SJCRH30 (cell line): ENCODE measurements at regions not wholly inside any gene's neighbourhood (a gene's known extent, or its start where the extent isn't known, plus 50 kb on each side); places are given as distances from the start of the nearest gene placed in this dataset.
"Not testable (repeated sequence)": the region's sequence is repeated elsewhere in the genome, so short reads cannot be mapped to it uniquely, and the experiment has no call there.

Experiments
- DNase-seq, 2 experiments: peaks; one replicate each; pipeline ENCODE4 v3.0.0-alpha.2; 2015 to 2020
- H3K27ac ChIP-seq: fragments of 250-450 bp; sonication (Bioruptor Pico); 2 replicates; pipeline ENCODE4 v1.5.1; 2020; ENCODE audit warnings: mild to moderate bottlenecking, moderate library complexity
- H3K27me3 ChIP-seq: fragments of 250-450 bp; sonication (Bioruptor Pico); 2 replicates; pipeline ENCODE4 v1.5.1; 2020; ENCODE audit warnings: mild to moderate bottlenecking, moderate library complexity
- H3K36me3 ChIP-seq: fragments of 250-450 bp; sonication (Bioruptor Pico); 2 replicates; pipeline ENCODE4 v1.5.1; 2020; ENCODE audit warnings: mild to moderate bottlenecking, moderate library complexity
- H3K4me1 ChIP-seq: fragments of 250-450 bp; sonication (Bioruptor Pico); 2 replicates; pipeline ENCODE4 v1.5.1; 2020; ENCODE audit warnings: mild to moderate bottlenecking, moderate library complexity
- H3K4me3 ChIP-seq: fragments of 250-450 bp; sonication (Bioruptor Pico); 2 replicates; pipeline ENCODE4 v1.5.1; 2020; ENCODE audit warnings: mild to moderate bottlenecking, moderate library complexity
- H3K9me3 ChIP-seq: fragments of 250-450 bp; sonication (Bioruptor Pico); replicated peaks from 2 replicates; pipeline ENCODE4 v1.5.1; 2020; ENCODE audit warnings: mild to moderate bottlenecking, moderate library complexity

- not testable (repeated sequence) for H3K9me3 ChIP-seq, H3K27me3 ChIP-seq, H3K36me3 ChIP-seq, H3K27ac ChIP-seq, H3K4me1 ChIP-seq, DNase-seq, H3K4me3 ChIP-seq
Measured at GRCh38 chr7:9726811-9727210, 1246.9 kb upstream of the PHF14 start.

DNA sequence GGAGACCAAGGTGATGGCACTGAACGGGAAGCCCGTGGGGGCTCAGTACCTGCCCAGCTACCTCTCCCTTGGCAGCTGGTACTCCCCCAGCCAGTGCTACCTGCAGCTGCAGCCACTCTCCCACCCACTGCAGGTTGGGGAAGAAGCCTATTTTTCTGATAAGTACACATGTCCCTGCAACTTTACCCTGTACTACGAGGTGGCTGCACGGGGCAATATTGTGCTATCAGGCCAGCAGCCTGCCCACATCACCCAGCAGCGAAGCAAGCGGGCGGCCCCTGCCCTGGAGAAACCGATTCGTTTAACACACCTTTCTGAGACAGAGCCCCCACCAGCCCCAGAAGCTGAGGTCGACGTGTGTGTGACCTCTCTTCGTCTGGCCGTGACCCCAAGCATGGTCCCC, 1246.2 kb upstream of the PHF14 start:
- H3K36me3 ChIP-seq, H3K4me3 ChIP-seq, H3K4me1 ChIP-seq, H3K9me3 ChIP-seq, DNase-seq, H3K27me3 ChIP-seq, H3K27ac ChIP-seq: not testable (repeated sequence)

DNA sequence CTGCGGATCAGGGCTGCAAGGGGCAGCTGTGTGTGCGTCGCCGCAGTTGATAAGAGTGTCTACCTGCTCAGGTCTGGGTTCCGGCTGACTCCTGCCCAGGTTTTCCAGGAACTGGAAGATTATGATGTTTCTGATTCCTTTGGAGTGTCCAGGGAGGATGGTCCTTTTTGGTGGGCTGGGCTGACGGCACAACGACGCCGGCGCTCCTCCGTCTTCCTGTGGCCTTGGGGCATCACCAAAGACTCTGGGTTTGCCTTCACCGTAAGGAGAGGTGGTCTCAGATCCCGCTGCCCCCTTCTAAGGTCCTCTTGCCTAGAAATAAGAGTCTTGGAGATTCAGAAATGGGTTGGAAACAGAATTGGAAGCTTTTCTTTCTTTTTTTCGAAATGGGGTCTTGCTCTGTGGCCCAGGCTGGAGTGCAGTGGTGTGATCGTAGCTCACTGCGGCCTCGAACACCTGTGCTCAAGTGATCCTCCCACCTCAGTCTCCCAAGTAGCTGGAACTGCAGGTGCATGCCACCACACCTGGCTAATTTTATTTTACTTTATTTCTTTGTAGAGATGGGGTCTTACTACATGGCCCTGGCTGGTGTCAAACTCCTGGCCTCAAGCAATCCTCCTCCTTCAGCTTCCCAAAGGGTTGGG, 1245.5 kb upstream of the PHF14 start:
- not testable (repeated sequence) for DNase-seq, H3K27me3 ChIP-seq, H3K4me3 ChIP-seq, H3K36me3 ChIP-seq, H3K4me1 ChIP-seq, H3K9me3 ChIP-seq, H3K27ac ChIP-seq

DNA sequence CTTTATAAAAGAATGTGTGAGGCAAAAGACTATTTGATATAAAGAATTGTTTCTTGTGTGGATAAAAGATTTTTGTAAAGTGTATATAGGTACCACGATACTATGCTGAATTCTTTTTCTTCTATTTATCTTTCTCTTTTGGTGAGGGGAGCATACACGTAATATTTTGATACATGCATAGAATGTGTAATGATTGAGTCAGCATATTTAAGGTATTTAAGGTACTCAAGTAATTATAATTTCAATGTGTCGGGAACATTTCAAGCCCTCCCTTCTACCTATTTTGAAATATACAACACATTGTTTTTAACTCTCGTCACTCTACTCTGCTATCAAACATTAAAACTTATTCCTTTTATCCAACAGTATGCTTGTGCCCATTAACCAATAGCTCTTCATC, 1221.6 kb upstream of the PHF14 start:
- Histone ChIP-seq H3K27ac (no peak overlapping the region), H3K27me3 (no peaks in the 10 kb centered on the region)

DNA sequence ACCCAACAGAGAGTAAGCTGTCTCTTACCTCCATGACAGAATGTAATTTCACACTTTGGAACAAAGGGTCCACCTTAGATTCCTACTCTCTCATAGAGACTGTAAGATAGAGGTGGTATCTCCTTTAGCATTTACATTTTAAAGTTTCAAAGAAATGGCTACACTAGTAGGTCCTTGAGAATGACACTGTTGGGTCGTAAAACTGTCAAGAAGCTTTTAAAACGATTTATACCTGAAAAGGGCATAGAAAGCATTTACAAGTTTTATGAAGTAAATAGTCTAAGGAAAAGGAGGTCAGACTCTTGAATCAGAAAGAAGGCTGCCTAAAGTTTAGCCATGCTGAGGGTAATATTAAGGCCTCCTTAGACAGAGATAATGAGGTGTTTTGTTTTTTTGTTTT, 1212.4 kb upstream of the PHF14 start:
- H3K36me3 ChIP-seq, result no peaks in the 10 kb centered on the region
- no peaks in the 10 kb centered on the region for H3K4me1 ChIP-seq
- H3K9me3 ChIP-seq, result no peaks in the 10 kb centered on the region
- H3K27me3 ChIP-seq, result no peaks in the 10 kb centered on the region
- no peak for DNase-seq
- H3K27ac ChIP-seq, result no peak overlapping the region
- no peak overlapping the region for H3K4me3 ChIP-seq

More for the DNA sequence above, 1221.6 kb upstream of the PHF14 start:
- H3K4me3 ChIP-seq, result no peak overlapping the region
- DNase-seq, result no peak
- H3K9me3 ChIP-seq, result no peaks in the 10 kb centered on the region
- H3K4me1 ChIP-seq, result no peaks in the 10 kb centered on the region
- H3K36me3 ChIP-seq, result no peaks in the 10 kb centered on the region

GRCh38 chr7:9776900-9777299, 1196.8 kb upstream of the PHF14 start:
- DNase-seq, result peak; percentile 19 to 50
- Histone ChIP-seq H3K27ac (no peak overlapping the region), H3K9me3 (no peaks in the 10 kb centered on the region), H3K4me1 (no peaks in the 10 kb centered on the region), H3K27me3 (no peaks in the 10 kb centered on the region), H3K36me3 (no peaks in the 10 kb centered on the region), H3K4me3 (no peak overlapping the region)

GRCh38 chr7:9778367-9778766, 1195.3 kb upstream of the PHF14 start:
- Histone ChIP-seq H3K27me3 (no peaks in the 10 kb centered on the region), H3K36me3 (no peaks in the 10 kb centered on the region), H3K9me3 (no peaks in the 10 kb centered on the region), H3K4me3 (no peak overlapping the region), H3K27ac (no peak overlapping the region), H3K4me1 (no peaks in the 10 kb centered on the region)
- DNase-seq, result no peak

GRCh38 chr7:9781710-9782109, 1192.0 kb upstream of the PHF14 start:
- Histone ChIP-seq H3K4me1 (no peaks in the 10 kb centered on the region), H3K4me3 (no peak overlapping the region), H3K27ac (no peak overlapping the region), H3K9me3 (no peaks in the 10 kb centered on the region), H3K36me3 (no peaks in the 10 kb centered on the region), H3K27me3 (no peaks in the 10 kb centered on the region)
- DNase-seq, result no peak

DNA sequence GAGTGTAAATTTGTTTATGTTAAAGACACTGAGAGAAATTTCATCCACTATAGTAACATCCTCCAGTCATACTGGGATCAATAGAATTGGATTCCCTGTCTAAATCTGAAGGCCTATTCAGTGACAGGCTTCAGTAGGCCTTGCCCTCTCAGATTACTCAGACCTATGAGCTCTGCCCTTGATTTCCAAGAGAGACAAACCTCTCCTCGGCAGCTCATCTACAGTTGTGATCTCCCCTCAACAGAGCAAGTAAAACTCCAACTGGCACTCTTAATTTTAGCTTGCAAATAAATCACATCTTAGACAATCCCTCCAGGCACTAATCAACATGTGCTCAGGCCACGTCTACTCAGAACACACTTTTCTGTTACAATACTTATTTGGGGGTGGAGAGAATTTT, 1191.4 kb upstream of the PHF14 start:
- Histone ChIP-seq H3K27ac (no peak overlapping the region), H3K27me3 (no peaks in the 10 kb centered on the region), H3K4me1 (no peaks in the 10 kb centered on the region), H3K9me3 (no peaks in the 10 kb centered on the region), H3K4me3 (no peak overlapping the region), H3K36me3 (no peaks in the 10 kb centered on the region)
- DNase-seq, result no peak

- no peaks in the 10 kb centered on the region for H3K4me1 ChIP-seq
Measured at GRCh38 chr7:9785211-9785610, 1188.5 kb upstream of the PHF14 start.

GRCh38 chr7:9796241-9796640, 1177.4 kb upstream of the PHF14 start:
- Histone ChIP-seq H3K27me3 (no peaks in the 10 kb centered on the region), H3K4me1 (peaks cover 5% of the 10 kb centered on the region; the same call in 1 of the 2 replicates), H3K27ac (no peak overlapping the region)

More at GRCh38 chr7:9785211-9785610, 1188.5 kb upstream of the PHF14 start:
- no peak for DNase-seq
- H3K27ac ChIP-seq, result no peak overlapping the region
- H3K9me3 ChIP-seq, result no peaks in the 10 kb centered on the region
- H3K36me3 ChIP-seq, result no peaks in the 10 kb centered on the region
- no peak overlapping the region for H3K4me3 ChIP-seq
- H3K27me3 ChIP-seq, result no peaks in the 10 kb centered on the region; the same call in 1 of the 2 replicates

GRCh38 chr7:9822458-9823290, 1151.0 kb upstream of the PHF14 start:
- Histone ChIP-seq H3K9me3 (no peaks in the 10 kb centered on the region; the same call in 1 of the 2 replicates), H3K36me3 (no peaks in the 10 kb centered on the region), H3K27ac (no peak overlapping the region), H3K4me1 (no peaks in the 10 kb centered on the region), H3K4me3 (no peak overlapping the region), H3K27me3 (no peaks in the 10 kb centered on the region)
- DNase-seq, result no peak

More at GRCh38 chr7:9796241-9796640, 1177.4 kb upstream of the PHF14 start:
- Histone ChIP-seq H3K36me3 (no peaks in the 10 kb centered on the region), H3K4me3 (no peak overlapping the region), H3K9me3 (no peaks in the 10 kb centered on the region)
- peak in 1 of 2 experiments; percentile 20 for DNase-seq

- Histone ChIP-seq H3K36me3 (no peaks in the 10 kb centered on the region), H3K9me3 (no peaks in the 10 kb centered on the region), H3K4me1 (no peaks in the 10 kb centered on the region), H3K27ac (no peak overlapping the region), H3K27me3 (no peaks in the 10 kb centered on the region), H3K4me3 (no peak overlapping the region)
- no peak for DNase-seq
Measured at GRCh38 chr7:9835199-9835598, 1138.5 kb upstream of the PHF14 start.

- Histone ChIP-seq H3K36me3 (no peaks in the 10 kb centered on the region), H3K27ac (no peak overlapping the region), H3K9me3 (no peaks in the 10 kb centered on the region), H3K4me3 (no peak overlapping the region), H3K4me1 (no peaks in the 10 kb centered on the region), H3K27me3 (no peaks in the 10 kb centered on the region)
- DNase-seq, result no peak
Measured at GRCh38 chr7:9836671-9837070, 1137.0 kb upstream of the PHF14 start.

DNA sequence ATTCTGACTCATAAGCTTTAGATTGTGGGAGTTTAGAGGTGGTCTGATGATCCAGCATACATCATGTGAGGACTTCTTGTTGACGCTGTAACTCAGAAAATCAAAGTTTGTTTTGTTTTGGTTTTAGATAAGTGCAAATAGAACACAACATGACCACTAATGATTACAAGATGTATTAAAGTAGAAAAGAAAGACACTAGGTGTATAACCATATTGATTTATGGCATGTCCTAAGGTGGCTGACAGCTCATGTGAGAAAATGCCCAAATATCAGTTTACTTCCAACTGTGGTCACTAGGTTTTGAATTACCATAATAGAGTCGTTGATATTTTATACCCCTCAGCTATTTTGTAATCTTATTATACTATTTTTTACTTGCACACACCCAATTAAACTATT, 1131.4 kb upstream of the PHF14 start:
- Histone ChIP-seq H3K36me3 (no peaks in the 10 kb centered on the region), H3K4me1 (no peaks in the 10 kb centered on the region), H3K27ac (no peak overlapping the region), H3K9me3 (no peaks in the 10 kb centered on the region), H3K27me3 (no peaks in the 10 kb centered on the region), H3K4me3 (no peak overlapping the region)
- DNase-seq, result no peak

DNA sequence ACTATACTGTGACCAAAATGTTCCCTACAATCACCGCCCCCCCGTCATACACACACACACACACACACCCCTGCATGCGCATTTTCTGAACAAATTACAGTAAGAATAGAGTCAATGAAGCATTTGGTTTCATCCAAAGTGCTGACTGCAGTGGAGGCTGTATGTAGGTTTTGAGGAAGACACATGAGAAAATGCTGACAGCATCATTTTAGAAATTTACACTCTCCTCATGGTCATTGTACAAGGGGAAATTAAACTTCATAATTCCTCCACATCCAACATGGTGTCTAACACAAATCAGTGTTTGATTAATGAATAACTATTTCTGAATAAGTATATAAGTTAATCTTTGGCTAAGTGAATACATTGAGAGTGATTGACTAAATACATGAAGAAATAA, 1126.8 kb upstream of the PHF14 start:
- Histone ChIP-seq H3K4me3 (no peak overlapping the region), H3K27me3 (no peaks in the 10 kb centered on the region), H3K27ac (no peak overlapping the region), H3K4me1 (no peaks in the 10 kb centered on the region), H3K36me3 (no peaks in the 10 kb centered on the region), H3K9me3 (no peaks in the 10 kb centered on the region)
- DNase-seq, result no peak
